Activated CD4-positive, alpha-beta memory T cell treated with anti-CD3 and anti-CD28 coated beads for 36 hours (primary cell): ENCODE measurements at regions not wholly inside any gene's neighbourhood (a gene's known extent, or its start where the extent isn't known, plus 50 kb on each side); places are given as distances from the start of the nearest gene placed in this dataset.
"Not testable (repeated sequence)": the region's sequence is repeated elsewhere in the genome, so short reads cannot be mapped to it uniquely, and the experiment has no call there.

ENCODE experiments used
- CTCF ChIA-PET: fragments of 350-600 bp; sonication (Branson Sonifier 250); formaldehyde crosslinking; loops from one replicate; lab custom pipeline; 2021; ENCODE audit warnings: antibody characterized with exemption, inconsistent platforms; lab: Charles Lee
- POLR2A ChIA-PET: fragments of 350-600 bp; sonication (Branson Sonifier 250); formaldehyde crosslinking; loops from one replicate; lab custom pipeline; 2021; ENCODE audit warnings: antibody characterized with exemption; lab: Charles Lee
- DNase-seq: peaks from one replicate; pipeline ENCODE4 v3.0.0-alpha.2; 2020
- H3K27ac Mint-ChIP-seq: one replicate; pipeline ENCODE4 v1.8.0; 2021; ENCODE audit warnings: mixed read lengths
- H3K27me3 Mint-ChIP-seq: one replicate; pipeline ENCODE4 v1.8.0; 2021; ENCODE audit warnings: mixed read lengths
- H3K36me3 Mint-ChIP-seq: one replicate; pipeline ENCODE4 v1.8.0; 2021; ENCODE audit warnings: mixed read lengths
- H3K4me1 Mint-ChIP-seq: one replicate; pipeline ENCODE4 v1.8.0; 2021; ENCODE audit warnings: low read depth, mixed read lengths
- H3K4me3 Mint-ChIP-seq: one replicate; pipeline ENCODE4 v1.8.0; 2021; ENCODE audit warnings: mild to moderate bottlenecking, mixed read lengths
- H3K9me3 Mint-ChIP-seq: one replicate; pipeline ENCODE4 v1.8.0; 2021; ENCODE audit warnings: mixed read lengths
- intact Hi-C: fragments of 100-400 bp; cut with micrococcal nuclease; formaldehyde crosslinking; loops from one replicate; pipeline ENCODE4 v1.15.1; 2023

DNA sequence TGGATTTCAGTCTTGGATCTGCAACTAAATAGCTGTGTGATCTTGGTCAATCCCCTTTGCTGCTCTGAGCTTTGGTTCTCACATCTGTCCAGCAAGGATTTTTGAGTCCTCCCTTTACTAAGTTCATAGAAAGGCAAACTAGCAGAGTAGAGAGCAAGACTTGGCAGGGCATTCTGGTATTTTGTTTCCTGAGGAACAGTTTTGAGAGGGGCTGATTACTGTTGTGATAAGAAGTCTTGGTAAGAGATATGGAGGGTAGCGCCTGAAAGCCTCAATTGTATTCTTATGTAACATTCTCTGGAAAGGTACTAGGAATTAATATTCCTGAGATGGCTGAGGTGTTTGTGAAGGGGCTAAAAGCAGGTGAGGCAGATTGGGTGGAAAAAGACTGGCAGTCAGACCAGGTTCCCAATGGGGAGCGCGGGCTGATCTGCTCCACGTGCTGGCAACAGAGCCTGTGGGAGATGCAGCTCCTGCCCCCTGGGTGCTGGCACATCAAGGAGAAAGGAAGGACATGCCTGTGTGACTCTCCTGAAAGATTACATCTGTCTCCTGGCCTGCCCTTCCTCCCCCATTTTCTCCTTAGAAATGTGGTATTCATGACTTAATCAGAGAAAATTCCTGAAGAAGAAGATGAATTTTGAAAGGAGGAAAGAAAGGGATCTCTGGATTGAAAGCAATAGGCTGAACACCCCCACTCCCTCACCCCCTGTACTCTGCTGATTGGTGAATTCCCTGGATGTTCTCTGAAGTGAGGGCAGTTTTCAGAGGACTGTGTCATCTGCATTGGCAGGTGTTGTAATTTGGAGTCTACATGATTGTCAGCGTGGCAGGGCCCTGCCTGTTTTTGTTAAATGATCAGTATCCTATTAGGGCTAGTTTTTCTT is 94.0 kb downstream of the SRGAP2 start:
- H3K36me3 Mint-ChIP-seq, DNase-seq, H3K9me3 Mint-ChIP-seq, H3K27ac Mint-ChIP-seq, CTCF ChIA-PET, POLR2A ChIA-PET, H3K4me3 Mint-ChIP-seq, H3K27me3 Mint-ChIP-seq, H3K4me1 Mint-ChIP-seq, intact Hi-C loops: not testable (repeated sequence)

DNA sequence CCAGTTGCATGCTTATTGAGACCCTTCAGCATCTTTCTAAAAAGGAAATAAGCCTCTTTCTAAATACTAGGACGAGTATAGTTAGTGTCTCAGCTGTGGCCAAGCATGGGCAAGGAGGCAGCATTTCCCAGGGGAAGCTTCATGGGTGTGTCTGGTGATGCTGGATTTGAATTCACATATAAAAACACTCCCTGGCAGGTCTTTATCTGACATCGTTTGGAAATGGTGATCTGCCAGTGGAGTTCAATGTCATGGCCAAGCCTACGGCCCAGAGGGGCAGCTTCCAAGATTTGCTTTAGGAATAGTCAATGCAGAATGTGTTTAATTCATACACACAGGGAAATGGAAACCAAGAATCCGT is 94.7 kb downstream of the SRGAP2 start:
- H3K4me1 Mint-ChIP-seq, H3K4me3 Mint-ChIP-seq, CTCF ChIA-PET, intact Hi-C loops, H3K27ac Mint-ChIP-seq, H3K36me3 Mint-ChIP-seq, POLR2A ChIA-PET, H3K27me3 Mint-ChIP-seq, DNase-seq, H3K9me3 Mint-ChIP-seq: not testable (repeated sequence)

DNA sequence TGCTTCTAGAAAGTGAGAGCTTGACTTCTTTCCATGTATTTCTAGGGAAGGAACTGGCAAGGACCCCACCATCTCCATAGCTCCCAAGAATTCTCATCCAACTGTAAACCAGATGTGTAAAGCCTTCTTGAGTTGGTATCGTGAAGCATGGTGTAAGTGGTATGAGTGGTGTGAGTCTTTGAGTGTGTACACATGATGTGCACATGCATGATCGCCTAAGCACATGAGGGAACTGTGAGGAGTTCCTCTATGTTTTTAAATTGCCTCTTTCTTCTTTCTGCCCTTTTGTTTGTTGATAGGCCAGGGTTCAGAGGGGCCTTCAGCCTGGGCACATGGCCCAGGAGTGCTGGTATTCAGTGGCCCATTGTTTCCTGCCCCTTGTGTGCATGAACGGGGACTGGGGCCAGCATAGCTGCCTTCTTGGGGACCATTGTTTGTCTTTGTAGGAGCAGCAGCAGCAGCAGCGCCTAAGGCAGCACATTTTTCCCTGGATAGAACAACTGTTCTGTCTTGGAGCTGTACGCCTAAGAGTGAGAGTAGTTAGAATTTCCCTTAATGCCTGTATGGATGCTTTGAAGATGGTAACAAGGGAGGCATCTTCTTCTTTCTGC is 95.9 kb downstream of the SRGAP2 start:
- CTCF ChIA-PET, H3K27me3 Mint-ChIP-seq, H3K27ac Mint-ChIP-seq, intact Hi-C loops, H3K4me1 Mint-ChIP-seq, POLR2A ChIA-PET, H3K4me3 Mint-ChIP-seq, H3K9me3 Mint-ChIP-seq, DNase-seq, H3K36me3 Mint-ChIP-seq: not testable (repeated sequence)

DNA sequence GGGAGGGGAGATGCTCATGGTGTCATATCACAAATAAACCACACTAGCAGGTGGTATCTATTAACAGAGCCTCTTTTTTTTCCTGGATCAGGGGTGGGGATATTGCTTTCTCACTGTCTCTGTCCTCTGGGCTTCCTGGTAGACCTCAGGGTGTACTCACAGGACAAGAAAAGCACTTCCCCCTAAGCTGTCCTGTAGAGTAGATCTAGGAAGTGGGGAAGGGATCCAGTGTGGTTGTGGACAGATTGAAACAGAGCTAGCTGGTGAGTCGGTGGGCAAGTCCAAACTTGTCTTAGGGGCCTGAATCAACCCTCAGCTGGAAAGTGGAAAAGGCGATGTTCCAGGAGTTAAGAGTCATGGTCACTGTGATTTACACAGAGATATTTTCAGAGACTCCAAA is 96.6 kb downstream of the SRGAP2 start:
- H3K4me3 Mint-ChIP-seq, H3K4me1 Mint-ChIP-seq, POLR2A ChIA-PET, CTCF ChIA-PET, H3K27me3 Mint-ChIP-seq, H3K9me3 Mint-ChIP-seq, H3K36me3 Mint-ChIP-seq, intact Hi-C loops, H3K27ac Mint-ChIP-seq, DNase-seq: not testable (repeated sequence)

DNA sequence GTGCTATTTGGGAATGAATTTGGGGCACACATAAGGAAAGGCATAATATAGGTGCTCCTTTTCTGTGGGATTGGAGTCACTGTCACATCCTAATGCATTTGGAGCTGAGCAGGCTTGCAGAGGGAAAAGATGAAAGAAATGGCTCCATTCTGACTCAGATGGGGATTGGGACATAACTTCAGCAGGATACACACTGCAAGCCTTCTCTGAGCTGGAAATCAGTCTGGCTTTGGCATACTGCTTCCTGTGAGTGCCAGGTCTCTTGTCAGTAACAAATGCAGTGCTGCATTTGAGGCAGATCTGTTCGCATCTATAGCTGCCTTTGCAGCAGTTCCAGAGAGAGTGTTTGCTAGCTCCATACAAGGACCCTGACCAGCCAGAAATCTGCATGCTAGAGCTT is 98.7 kb downstream of the SRGAP2 start:
- H3K27ac Mint-ChIP-seq, intact Hi-C loops, H3K36me3 Mint-ChIP-seq, H3K4me1 Mint-ChIP-seq, H3K27me3 Mint-ChIP-seq, H3K9me3 Mint-ChIP-seq, H3K4me3 Mint-ChIP-seq, DNase-seq, POLR2A ChIA-PET, CTCF ChIA-PET: not testable (repeated sequence)

DNA sequence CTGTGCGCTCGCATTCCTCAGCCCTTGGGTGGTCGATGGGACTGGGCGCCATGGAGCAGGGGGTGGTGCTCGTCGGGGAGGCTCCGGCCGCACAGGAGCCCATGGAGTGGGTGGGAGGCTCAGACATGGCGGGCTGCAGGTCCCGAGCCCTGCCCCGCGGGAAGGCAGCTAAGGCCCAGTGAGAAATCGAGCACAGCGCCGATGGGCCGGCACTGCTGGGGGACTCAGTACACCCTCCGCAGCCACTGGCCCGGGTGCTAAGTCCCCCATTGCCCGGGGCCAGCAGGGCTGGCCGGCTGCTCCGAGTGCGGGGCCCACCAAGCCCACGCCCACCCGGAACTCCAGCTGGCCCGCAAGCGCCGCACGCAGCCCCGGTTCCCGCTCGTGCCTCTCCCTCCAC is 104.1 kb downstream of the SRGAP2 start:
- CTCF ChIA-PET, H3K4me3 Mint-ChIP-seq, H3K27ac Mint-ChIP-seq, H3K9me3 Mint-ChIP-seq, DNase-seq, H3K27me3 Mint-ChIP-seq, H3K36me3 Mint-ChIP-seq, H3K4me1 Mint-ChIP-seq, intact Hi-C loops, POLR2A ChIA-PET: not testable (repeated sequence)

DNA sequence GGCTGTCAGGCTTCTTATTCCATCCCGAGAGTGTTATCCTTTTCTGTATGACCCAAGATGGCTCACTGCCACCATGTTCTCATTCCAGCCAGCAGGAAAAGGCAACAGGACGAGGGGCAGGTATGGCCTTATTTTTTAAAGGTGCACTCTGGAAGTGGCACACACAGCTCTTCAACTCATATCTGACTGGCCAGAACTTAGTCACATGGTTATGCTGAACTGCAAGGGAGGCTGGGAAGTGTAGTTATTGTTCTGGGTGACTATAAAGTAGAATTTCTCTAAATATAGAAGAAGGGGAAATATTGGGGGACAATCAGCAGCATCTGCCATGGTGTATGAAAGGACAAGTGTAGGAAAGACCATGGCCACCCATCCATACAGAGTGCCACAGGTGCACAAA is 107.6 kb downstream of the SRGAP2 start:
- CTCF ChIA-PET, H3K27ac Mint-ChIP-seq, H3K4me1 Mint-ChIP-seq, DNase-seq, H3K4me3 Mint-ChIP-seq, intact Hi-C loops, H3K36me3 Mint-ChIP-seq, POLR2A ChIA-PET, H3K9me3 Mint-ChIP-seq, H3K27me3 Mint-ChIP-seq: not testable (repeated sequence)

DNA sequence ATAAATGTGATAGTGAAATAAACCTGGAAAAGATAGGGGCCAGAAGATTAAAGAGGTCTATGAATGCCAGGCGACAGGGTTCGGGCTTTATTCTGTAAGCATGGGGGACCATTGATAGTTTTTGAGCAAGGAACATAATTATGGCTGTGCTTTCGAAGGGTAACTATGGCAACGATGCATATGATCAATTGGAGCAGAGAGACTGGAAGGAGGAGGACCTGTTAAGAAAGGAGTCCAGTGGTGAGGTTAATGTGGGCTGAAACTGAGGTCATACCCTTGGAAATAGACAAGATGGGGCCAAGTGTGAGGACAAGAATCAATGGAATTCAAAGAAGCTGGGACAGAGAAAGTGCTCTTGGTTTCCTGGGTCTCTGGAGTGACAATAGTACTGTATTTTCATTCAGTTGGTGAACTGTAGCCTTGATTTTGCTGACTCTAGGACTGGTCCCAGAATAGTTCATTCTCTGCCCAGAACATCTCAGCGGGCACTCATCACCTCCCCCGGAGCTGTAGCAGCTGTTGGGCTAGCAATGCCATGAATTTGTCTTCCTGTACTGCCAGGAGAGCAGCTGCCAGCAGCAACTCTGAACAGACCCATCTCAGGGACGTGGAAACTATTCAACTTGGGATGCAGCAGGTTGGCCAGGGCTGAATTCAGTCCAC is 108.4 kb downstream of the SRGAP2 start:
- H3K36me3 Mint-ChIP-seq, POLR2A ChIA-PET, intact Hi-C loops, H3K9me3 Mint-ChIP-seq, H3K4me3 Mint-ChIP-seq, CTCF ChIA-PET, DNase-seq, H3K27ac Mint-ChIP-seq, H3K4me1 Mint-ChIP-seq, H3K27me3 Mint-ChIP-seq: not testable (repeated sequence)

DNA sequence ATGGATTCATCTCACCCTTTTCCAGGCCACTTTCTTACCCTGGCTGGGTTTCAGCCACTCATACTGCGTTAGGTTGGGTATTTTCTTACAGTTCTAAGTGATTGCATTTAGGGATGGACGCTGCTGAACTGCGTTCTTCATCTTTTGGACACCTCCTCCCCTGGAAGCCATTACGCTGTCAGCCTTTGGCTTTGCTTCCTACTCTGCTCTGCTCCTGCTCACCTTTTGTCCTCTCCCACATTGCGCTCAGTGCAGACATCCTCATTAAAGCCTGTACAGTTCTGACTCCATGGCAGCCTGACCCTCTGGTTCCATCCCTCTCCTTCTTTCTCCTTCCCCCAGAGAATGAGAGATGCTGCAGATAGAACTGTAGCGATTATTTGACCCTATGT is 108.9 kb downstream of the SRGAP2 start:
- DNase-seq, H3K36me3 Mint-ChIP-seq, H3K27ac Mint-ChIP-seq, intact Hi-C loops, H3K4me3 Mint-ChIP-seq, H3K9me3 Mint-ChIP-seq, POLR2A ChIA-PET, CTCF ChIA-PET, H3K27me3 Mint-ChIP-seq, H3K4me1 Mint-ChIP-seq: not testable (repeated sequence)

DNA sequence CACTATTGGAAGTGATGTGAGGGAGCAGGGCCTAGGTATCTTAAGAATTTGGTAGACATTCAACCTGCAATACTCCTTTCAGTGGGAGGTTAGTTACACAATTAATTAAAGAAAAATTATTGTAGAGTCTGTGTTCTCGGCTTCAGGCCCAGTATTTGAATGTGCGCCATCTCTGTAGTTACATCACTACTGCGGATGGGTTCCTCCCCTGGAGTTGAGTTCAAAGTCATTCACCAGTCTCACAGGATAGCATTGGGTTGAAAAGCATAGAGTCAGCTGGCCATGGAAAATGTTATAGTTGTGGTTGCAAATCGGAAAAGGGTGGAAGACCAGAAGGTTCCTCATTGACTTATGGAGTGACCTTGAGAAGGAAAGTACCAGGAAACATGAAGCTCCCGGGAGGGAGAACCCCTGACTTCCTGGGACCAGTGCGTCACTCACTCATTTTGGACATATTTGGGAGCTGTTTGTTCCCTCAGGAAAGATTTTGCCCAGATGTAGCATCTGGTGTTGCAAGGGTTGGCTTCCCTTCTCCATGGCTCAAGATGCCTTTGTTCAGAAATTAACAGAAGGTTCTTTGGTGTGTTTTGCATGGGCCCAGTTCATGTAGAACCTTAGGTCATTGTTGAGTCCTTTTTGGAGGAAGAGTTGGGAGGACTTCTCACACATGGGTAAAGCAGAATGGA is 111.8 kb downstream of the SRGAP2 start:
- CTCF ChIA-PET, H3K4me3 Mint-ChIP-seq, H3K27me3 Mint-ChIP-seq, H3K27ac Mint-ChIP-seq, H3K9me3 Mint-ChIP-seq, POLR2A ChIA-PET, intact Hi-C loops, DNase-seq, H3K36me3 Mint-ChIP-seq, H3K4me1 Mint-ChIP-seq: not testable (repeated sequence)

DNA sequence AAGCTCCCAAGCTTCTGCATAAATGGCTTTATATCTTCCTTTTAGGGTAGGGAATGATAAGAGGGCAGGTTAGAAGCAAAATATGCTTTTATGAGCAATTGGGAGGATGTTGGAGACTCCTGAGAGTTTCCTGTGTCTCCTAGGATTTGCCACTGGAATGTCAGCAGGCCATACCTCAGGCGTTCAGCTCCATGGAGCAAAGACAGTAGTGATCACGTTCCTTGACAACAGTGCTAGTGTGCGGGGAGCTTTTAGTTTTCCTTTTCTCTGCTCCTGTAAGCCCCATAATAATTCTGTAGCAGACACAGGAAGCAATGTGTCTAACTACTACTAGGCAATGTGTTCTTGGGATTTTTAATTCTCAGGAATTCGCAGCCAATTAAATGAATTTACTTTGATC is 113.6 kb downstream of the SRGAP2 start:
- intact Hi-C loops, CTCF ChIA-PET, H3K9me3 Mint-ChIP-seq, H3K36me3 Mint-ChIP-seq, H3K4me1 Mint-ChIP-seq, DNase-seq, POLR2A ChIA-PET, H3K4me3 Mint-ChIP-seq, H3K27me3 Mint-ChIP-seq, H3K27ac Mint-ChIP-seq: not testable (repeated sequence)

DNA sequence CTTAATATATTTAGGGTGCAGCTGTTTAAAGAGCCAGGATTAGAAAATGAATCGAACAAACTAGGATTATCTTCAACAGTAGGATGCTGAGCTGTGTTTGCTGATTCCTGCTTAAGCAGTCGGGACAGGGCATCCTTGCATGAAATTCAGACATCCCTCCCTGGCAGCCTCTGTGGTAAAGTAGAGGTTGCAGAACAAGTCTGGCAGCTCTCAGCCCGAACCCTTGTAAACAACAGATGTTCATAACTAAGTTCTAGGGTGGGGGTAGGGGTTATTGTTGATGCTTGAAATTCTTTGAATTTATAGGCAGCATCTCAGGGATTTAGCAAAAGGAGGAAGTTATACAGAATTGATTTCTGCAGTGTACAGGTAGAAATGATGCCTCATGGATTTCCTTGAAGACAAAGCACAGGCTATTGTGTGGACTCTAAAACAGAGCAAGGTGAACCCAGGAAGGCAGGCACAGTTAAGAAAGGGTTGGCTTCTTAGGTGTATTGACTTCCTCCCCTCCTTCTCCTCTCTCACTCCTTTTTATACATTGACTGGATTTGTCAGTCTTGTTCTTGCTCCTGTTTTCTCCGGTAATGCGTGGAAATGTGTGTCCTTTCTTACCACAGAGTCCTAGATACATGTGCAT is 114.7 kb downstream of the SRGAP2 start:
- H3K27ac Mint-ChIP-seq, POLR2A ChIA-PET, H3K36me3 Mint-ChIP-seq, H3K9me3 Mint-ChIP-seq, H3K4me3 Mint-ChIP-seq, intact Hi-C loops, DNase-seq, CTCF ChIA-PET, H3K27me3 Mint-ChIP-seq, H3K4me1 Mint-ChIP-seq: not testable (repeated sequence)
